HG03097 (cell line): ENCODE measurements at regions not wholly inside any gene's neighbourhood (a gene's known extent, or its start where the extent isn't known, plus 50 kb on each side); places are given as distances from the start of the nearest gene placed in this dataset.

Experiments
- ATAC-seq: cut with Tn5 transposase; IDR thresholded peaks from one replicate; pipeline ENCODE4 v1.9.1; 2021; ENCODE audit not compliant: unreplicated experiment, low FRiP score

DNA sequence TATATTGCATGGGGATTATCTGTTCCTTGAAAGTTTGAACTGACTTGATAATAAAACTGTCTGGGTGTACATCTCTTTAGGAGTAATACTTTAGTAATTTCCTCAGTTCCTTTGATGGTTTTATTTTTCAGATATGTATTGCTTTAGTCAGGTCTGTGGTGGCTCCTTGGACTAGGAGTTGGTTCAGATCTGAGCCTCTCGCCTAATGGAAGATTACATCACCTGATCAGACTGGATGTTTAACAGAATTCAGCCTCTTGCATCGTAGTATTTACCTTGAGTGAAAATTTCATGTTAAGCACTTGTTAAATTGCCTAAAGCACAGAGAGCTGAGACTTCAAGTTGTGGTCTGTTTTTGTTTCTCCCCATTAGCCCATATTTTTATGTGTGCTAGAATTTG is 267.3 kb downstream of the MAP2K4 start:
- ATAC-seq: no peak

DNA sequence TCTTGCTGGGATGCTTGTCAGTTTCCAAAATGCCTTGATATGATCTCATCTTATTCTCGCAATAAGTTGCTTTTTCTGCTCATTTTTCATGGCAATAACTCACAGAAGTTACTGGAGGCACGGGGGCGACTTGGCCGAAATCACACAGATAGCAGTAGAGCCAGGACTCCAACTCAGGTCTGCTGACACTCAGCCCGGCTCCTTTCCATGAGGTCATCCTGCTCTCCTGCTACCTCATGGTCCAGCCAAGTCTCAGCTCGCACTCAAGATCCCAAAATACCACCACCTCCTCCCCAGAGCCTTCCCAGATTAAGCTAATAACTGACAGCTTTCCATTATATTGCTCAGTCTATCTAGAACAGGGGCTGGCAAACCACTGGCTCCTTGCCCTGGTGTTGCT is 269.5 kb downstream of the MAP2K4 start:
- no peak for ATAC-seq

DNA sequence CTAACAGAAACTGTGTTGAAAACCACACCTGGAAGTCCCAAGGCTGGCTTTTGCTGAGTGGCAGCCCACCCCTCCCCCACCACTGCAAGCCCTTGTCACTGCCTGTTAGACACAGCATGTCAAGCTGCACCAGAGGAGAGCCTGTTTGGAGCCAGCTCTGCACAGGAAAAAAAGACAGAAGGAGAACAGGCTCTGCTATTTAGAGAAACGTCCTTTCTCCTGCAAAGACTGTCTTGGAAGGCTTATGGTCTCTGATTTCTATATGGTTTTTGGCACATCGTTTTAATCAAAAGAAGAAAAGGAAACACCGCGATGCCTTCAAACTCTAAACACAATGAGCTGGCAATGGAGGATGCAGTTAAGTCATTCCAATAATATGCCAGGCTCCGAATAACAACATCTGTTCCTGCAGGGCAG is 275.5 kb downstream of the MAP2K4 start:
- ATAC-seq: no peak

DNA sequence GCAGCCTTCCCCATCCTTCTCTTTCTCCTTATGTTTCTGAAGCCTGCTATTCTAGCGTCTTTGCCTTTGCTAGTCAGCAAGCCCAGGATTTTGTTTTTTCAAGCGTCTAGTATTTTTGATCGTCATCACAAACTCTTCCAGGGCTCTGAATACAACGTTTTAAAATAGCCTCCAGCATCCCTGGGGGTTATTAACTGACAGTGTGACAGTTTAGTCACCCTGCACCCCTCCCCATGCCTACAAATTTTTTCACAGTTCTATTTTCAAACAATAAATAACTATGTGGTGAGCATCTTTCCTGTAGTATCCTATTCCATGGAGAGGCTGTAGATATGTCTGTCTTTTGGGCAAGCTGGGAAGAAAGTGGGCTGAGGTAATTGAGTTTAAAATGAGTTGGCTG is 280.9 kb downstream of the MAP2K4 start:
- ATAC-seq: no peak

DNA sequence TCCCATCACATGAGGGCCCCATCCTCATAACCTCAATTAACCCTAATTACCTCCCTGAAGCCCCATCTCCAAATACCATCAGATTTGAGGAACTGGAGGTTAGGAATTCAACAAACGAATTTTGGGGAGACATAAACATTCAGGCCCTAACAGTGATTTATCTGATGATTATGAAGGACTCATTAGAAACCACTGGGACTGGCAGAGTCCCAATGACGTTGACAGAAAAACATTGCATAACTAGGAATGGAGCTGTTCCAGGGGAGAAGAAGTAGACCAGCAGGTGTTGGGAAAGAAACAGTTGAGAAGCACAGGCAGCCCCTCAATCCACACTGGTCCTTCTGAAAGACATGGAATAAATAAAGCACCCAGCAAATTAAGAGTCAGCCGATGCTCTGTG is 282.0 kb downstream of the MAP2K4 start:
- no peak for ATAC-seq

DNA sequence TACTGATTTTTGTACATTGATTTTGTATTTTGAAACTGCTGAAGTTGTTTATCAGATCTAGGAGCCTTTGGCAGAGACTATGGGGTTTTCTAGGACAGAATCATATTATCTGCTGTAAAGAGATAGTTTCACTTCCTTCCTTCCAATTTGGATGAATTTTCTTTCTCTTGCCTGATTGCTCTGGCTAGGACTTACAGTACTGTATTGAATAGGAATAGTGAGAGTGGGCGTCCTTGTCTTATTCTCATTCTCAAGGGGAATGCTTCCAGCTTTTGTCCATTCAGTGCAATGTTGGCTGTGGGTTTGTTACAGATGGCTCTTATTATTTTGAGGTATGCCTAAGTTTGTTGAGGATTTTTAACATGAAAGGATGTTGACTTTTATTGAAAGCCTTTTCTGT is 290.1 kb downstream of the MAP2K4 start:
- ATAC-seq: no peak

DNA sequence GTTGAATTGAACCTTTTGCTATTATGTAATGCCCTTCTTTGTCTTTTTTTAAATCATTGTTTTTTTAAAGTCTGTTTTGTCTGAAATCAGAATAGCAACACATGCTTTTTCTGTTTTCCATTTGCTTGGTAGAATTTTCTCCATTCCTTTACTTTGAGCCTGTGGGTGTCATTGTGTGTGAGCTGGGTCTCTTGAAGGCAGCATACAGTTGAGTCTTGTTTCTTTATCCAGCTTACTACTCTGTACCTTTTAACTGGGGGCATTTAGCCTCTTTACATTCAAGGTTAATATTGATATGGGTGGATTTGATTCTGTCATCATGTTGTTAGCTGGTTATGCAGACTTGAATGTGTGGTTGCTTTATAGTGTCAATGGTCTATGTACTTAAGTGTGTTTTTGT is 292.0 kb downstream of the MAP2K4 start:
- no peak for ATAC-seq

DNA sequence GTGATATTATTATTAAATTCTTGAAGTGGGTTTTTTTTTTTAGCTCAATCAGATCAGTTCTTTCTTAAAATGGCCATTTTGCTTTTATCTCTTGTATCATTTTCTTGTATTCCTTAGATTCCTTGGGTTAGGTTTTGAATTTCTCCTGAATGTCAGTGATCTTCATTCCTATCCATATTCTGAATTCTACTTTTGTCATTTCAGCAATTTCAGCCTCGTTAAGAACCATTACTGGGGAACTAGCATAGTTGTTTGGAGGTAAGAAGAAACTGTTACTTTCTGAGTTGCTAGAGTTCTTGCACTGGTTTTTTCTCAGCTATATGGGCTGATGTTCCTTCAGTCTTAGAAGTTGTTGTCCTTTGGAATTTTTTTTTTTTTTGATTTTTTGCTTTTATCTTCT is 293.1 kb downstream of the MAP2K4 start:
- ATAC-seq: no peak

DNA sequence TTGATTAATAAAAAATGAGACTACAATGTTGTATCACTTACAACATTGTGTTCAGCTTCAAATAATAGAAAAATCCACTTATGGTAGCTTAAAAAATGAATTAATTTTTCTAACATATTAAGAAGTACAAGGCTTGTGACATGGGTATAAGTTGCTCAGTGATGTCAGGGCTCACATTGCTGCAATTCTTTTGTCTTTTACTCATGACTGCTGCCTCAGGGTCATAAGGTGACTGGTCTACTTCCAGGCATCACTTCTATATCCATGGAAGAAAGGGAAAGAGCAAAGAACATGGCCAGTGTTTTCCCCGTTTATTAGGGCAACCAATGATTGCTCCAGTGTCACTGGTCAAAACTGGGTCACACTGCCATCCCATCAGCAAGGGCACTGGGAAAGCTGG is 295.3 kb downstream of the MAP2K4 start:
- ATAC-seq: no peak

DNA sequence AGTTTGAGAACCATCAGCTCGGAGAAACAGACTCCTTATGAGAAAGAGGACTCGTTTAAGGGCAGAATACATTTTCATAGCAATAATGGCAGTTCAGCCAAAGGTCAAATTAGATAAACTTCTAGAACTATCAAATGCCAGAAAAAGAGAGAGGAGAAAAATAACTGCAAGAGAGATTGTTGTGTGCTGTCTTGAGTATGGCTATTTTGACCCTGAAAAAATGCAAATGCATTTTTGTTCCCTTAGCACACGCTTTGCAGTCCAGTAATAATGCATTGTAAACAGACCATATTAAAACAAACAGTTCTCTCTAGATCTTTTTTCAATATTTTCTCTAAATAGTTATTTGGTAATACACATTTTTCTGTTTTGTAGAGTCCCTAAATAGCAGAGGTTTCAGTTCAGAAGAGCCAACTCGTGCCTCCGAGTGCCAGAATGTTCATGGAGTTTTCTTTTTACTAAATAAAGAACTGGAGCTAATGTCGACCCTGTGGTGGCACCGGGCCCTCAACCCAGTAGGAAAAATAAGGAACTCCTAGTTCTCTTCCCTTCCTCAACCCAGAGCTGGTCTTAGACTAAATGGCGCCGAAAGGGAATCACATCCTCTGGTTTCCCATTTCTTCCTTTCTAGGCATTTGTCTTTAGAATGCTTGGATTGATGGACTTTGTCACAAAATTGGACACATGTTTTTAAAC is 298.0 kb downstream of the MAP2K4 start:
- ATAC-seq: no peak

DNA sequence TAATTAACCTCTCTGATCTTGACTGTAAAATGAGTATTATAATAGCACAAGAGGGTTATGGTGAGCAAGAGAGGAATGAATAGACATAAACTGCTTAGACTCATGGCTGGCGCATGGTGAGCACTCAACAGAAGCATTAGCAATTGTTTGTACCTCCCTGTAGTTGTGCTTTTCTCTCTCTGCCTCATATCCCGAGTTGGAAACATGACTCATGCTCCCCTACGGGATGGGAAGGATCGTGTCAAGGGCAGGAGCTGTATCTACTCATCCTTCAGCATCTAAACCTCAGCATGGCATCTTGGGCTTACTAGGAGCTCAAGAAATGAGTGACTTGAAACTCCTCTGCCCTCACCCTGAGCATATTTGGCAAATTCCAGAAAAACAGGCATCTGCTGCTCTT is 299.6 kb downstream of the MAP2K4 start:
- no peak for ATAC-seq

DNA sequence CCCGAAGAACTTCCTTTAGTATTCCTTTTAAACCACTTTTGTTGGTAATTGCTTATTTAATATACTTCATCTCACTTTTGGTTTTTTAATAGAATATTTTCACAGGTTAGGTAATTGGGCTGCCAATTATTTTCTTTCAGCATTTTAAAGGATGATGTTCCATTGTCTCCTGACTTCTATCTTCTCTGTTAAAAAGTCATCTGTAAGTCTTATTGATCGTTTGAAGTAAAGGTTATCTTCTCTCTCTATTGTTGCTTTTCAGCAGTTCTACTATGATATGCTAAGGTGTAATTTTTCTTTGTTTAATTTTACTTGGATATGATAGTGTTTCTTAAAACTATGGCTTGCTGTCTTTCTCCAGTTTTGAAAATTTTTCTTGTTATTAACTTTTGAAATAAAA is 307.5 kb downstream of the MAP2K4 start:
- ATAC-seq: no peak

DNA sequence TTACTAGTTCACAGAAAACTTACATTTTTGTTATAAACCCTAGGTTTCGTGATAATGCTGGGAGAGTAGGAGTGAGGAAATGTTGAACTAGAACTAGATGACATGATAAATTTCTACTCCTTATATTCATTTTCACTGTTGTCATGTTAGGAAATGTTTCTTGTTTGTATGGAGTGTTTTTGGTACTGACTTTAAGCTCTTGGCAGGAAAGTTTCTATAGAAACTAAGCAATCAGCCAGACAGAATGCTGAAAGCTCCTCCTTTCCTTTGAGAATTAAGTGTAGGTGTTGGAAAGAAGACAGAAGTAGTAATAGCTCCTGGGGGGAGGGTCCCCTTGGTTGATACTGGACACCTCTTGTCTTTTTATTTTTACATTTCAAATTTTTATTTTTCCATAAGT is 309.8 kb downstream of the MAP2K4 start:
- ATAC-seq: no peak

DNA sequence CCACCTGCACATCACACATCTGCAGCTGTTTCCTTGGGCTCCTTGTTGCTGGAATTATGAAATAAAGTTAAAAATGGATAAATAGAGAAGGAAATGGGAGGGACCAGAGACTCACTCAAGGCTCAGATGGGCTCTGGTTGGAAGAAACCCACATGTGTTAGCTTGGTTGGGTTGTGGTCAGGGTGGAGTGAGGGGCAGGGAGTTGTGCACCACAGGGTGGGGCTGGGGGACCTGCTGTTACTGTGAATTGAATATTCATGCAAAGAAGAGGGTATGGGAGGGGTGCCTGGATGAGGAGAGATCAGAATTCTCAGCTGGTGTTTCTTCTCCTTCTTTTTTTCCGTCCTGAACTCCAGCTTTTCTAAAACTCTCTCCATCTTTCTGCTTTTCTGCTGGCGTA is 320.7 kb downstream of the MAP2K4 start:
- ATAC-seq: no peak

DNA sequence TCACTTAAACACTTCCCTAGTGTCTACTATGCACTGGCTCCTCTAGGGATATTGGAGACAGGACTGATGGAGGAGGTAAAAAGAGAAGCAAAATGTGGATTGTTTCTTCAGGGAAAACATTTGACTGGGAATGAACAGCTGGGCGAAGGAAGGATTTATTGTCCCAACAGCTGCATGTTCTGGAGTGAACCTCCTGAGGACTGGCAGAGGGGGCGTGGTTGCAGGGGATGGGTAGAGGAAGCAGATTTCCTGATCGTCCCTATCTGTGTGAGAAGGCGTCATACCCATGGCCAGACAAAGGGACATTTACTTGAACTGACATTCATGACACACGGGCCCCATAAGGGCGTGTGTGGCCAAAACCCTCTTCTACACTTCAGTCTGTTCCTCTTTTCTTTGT is 321.5 kb downstream of the MAP2K4 start:
- ATAC-seq: no peak

DNA sequence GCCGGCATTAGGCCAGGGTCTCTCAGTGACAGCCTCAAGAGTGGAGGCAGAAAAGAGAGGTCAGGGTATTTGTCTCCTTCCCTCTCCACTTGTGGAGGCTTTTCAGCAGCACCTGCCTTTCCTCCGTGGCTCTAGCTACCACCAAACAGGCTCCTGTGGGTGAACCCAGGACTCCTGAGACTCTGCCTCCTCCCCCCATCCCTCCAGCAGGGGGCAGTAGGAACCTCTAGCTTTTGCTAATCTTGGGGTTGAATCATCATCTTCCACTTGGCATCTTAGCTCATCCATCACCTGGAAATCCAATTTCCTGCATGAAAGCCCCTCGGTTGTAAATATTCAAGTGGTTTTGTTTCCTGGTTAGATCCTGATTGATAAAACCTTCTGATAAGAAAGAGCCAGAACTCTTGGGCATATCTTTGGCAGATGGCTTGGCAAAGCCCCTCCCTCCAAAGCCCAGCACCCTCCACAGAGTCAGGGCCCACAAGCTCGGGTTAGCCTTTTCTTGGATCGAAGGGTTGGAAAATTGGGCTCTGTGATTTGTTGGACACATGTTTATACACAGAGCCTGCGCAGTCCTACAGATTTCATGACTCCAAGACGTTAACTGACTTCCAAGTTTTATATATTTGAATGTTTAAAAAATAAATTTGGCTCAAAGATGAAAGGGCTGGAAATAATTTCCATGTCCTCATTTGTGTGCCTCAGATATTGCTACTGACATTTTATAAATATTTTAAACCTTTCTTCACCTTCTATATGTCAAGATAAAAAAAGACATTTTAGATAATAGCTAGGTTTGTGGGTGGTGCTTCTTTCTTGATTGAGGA is 322.1 kb downstream of the MAP2K4 start:
- no peak for ATAC-seq

DNA sequence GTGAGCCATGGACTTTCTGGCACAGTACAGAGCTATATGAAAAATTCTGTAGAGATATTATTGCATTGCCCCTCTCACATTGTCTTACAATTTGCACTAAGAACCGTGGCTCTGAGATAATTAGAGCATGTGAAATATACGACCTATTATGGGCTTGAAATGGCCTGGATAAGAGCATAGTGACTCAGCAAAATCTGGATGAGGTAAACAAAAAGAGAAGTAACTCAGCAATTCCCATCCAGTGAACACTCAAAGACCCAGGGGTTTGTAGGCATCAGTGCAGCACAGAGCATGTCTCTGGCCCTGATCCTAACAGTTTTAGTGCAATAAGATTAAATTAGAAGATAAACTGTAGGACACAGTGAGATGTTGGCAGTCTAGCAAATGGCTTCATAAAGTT is 317.2 kb upstream of the MYOCD start:
- ATAC-seq: no peak

DNA sequence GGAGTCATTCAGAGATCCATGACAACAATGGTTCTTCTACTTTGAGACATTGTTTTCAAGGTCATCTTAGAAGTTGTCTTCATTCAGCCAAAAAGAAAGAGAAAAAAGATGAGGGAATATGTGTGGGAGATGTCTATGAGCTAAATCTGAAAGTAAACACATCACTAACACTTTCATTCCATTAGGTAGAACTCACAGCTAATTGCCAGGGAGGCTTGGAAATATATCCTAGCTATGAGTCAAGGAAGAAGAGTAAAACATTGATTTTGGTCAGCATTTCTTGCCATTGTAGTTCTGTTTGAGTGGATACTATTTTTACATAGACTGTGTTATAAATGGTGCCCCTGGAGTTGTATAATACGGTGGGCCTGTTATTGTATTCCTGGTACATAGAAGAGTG is 316.4 kb upstream of the MYOCD start:
- no peak for ATAC-seq

DNA sequence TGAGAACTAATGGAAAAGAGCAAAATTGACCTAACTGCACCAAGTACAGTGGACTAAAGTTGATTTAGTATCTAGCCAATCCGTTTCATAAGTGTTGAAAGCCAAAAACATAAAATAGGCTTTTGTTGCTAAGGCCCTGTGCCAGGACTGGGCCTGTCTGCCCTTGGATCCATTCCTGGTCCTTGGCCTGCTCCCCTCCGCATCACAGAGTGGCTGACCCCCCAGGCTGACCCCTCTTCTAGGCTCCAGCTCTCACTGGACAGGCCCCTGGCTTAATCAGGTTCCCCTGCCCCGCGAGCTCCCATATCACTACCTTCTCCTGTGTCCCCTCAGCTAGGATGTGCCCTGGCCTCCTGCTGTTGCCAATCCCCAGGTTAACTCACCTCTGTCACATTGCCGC is 313.6 kb upstream of the MYOCD start:
- no peak for ATAC-seq

DNA sequence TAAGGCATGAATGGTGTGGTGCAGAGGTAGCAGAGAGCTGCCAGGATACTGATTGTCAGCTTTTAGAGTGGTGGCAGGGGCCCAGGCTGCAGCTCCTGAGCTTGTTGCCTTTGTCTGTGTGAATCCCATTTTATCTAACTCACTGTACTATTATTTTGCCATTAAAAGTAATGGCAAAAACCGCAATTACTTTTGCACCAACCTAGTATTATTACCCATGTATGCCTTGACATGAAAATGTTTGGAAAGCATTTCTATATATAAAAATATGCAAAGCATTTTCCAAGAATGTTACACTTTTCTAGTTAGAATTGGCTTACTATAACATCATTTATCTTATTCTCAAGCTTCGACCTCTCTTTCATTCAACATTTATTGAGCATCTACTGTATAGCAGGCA is 308.1 kb upstream of the MYOCD start:
- no peak for ATAC-seq

DNA sequence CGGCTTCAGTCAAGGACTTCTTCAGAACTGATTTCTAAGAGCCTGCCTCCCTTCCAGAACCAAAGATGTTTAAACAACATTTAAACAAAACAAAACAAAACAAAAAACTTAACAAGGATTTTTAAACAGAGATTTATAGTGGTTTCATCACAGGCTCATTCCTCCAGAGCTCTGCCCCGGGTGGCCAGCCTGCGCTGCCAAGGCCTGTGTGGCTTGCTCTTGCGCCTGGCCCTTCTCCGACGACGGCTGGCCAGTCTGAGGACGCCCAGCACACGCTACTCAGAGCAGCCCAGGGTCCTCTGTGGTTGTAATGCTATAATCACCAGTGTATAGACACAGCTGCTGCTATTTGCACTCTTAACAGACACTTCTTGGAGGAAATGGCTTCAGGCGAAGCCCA is 307.2 kb upstream of the MYOCD start:
- ATAC-seq: no peak

DNA sequence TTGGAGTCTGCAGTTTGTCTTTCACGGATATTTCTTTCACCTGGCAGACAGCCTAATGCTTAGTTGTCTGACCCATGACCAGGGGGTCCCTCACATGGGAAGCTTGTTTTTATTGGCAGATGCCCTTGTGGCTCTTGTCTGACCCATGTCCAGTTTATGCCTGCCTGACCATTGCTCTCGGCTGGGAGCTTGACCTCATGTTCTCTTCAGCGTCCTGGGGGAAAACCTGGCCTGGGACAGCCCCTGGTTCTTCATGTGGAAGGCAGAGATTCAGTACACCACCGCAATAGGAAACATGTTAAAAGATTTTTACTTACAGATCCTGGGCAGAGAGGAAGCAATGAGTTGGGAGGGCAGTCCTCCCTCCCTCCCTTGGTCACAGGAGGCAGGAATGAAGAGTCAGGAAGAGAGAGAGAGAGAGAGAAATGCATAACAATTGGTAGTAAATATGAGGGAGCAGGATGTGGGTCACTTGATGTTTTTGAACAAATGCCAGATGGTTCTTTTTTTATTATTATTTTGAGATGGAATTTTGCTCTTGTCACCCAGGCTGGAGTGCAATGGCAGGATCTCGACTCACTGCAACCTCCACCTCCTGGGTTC is 302.7 kb upstream of the MYOCD start:
- no peak for ATAC-seq
